SK-N-SH (cell line): ENCODE measurements at regions not wholly inside any gene's neighbourhood (a gene's known extent, or its start where the extent isn't known, plus 50 kb on each side); places are given as distances from the start of the nearest gene placed in this dataset.

Experiments
- CTCF ChIA-PET: fragments of 300-600, 350-600 bp; formaldehyde crosslinking; extraction: SDS; loops from one replicate; lab custom pipeline; 2021; lab: Yijun Ruan, JAX
- POLR2A ChIA-PET: fragments of 350-600 bp; sonication (Branson Sonifier 250); formaldehyde crosslinking; extraction: SDS; loops from one replicate; lab custom pipeline; 2020; ENCODE audit warnings: antibody characterized with exemption, inconsistent platforms; lab: Yijun Ruan, JAX
- DNase-seq: peaks from one replicate; pipeline ENCODE4 v3.0.0; 2012
- H2AFZ ChIP-seq: fragments of 200-600 bp; sonication (generic); 2 replicates; pipeline ENCODE4 v1.8.1; 2016; ENCODE audit warnings: antibody characterized with exemption, mild to moderate bottlenecking, low read depth
- H3F3A ChIP-seq: fragments of 200-600 bp; sonication (generic); replicated peaks from 2 replicates; pipeline ENCODE3; 2016; ENCODE audit warnings: antibody characterized with exemption, mild to moderate bottlenecking; ENCODE audit not compliant: insufficient read depth
- H3K27ac ChIP-seq, 2 experiments: fragments of 200-500 bp in 1 of 2; fragments of 200-600 bp in 1 of 2; sonication (Bioruptor generic) in 1 of 2; sonication (generic), shearing (Covaris generic) in 1 of 2; 2 replicates each; pipeline versions ENCODE4 v1.5.1 to v1.6.1; 2014 to 2016; ENCODE audit warnings: low read depth in 2 of 2, inconsistent platforms in 1 of 2, low read length in 1 of 2, mild to moderate bottlenecking in 1 of 2, mixed read lengths in 1 of 2
- H3K27me3 ChIP-seq: fragments of 200-600 bp; sonication (generic), shearing (Covaris generic); 2 replicates; pipeline ENCODE4 v1.6.1; 2016; ENCODE audit warnings: mixed run types; ENCODE audit not compliant: insufficient read depth
- H3K36me3 ChIP-seq, 2 experiments: fragments of 200-500 bp in 1 of 2; fragments of 200-600 bp in 1 of 2; sonication (Bioruptor generic) in 1 of 2; sonication (generic) in 1 of 2; replicated peaks in 1 of 2; 2 replicates each; pipeline versions ENCODE3 to v1.5.1; 2014 to 2016; ENCODE audit warnings: low read length in 1 of 2, mild to moderate bottlenecking in 1 of 2; ENCODE audit not compliant: insufficient read depth in 2 of 2, control insufficient read depth in 1 of 2
- H3K4me1 ChIP-seq, 2 experiments: fragments of 200-500 bp in 1 of 2; fragments of 200-600 bp in 1 of 2; sonication (Bioruptor generic) in 1 of 2; sonication (generic), shearing (Covaris generic) in 1 of 2; 2 replicates each; pipeline versions ENCODE4 v1.5.1 to v1.6.1; 2014 to 2016; ENCODE audit warnings: low read depth in 1 of 2, low read length in 1 of 2, mixed run types in 1 of 2; ENCODE audit not compliant: insufficient read depth in 2 of 2, control insufficient read depth in 1 of 2
- H3K4me2 ChIP-seq: fragments of 200-600 bp; sonication (generic), shearing (Covaris generic); 2 replicates; pipeline ENCODE4 v1.6.1; 2017; ENCODE audit warnings: mixed run types
- H3K4me3 ChIP-seq, 2 experiments: fragments of 200-500 bp in 1 of 2; fragments of 200-600 bp in 1 of 2; sonication (Bioruptor generic) in 1 of 2; sonication (generic), shearing (Covaris generic) in 1 of 2; 2 replicates each; pipeline versions ENCODE4 v1.5.1 to v1.8.1; 2014 to 2016; ENCODE audit warnings: low read depth in 2 of 2, inconsistent platforms in 1 of 2, low read length in 1 of 2, mild to moderate bottlenecking in 1 of 2, mixed read lengths in 1 of 2, moderate library complexity in 1 of 2
- H3K79me2 ChIP-seq: fragments of 200-600 bp; sonication (generic); 2 replicates; pipeline ENCODE4 v1.8.1; 2017; ENCODE audit warnings: mild to moderate bottlenecking; ENCODE audit not compliant: insufficient read depth
- H3K9ac ChIP-seq: fragments of 200-600 bp; sonication (generic); 2 replicates; pipeline ENCODE4 v1.6.1; 2017; ENCODE audit warnings: mixed run types
- H3K9me2 ChIP-seq: fragments of 200-600 bp; sonication (generic); 2 replicates; pipeline ENCODE4 v1.6.1; 2017; ENCODE audit warnings: mixed run types
- H3K9me3 ChIP-seq: fragments of 200-600 bp; sonication (generic); 2 replicates; pipeline ENCODE4 v1.6.1; 2017; ENCODE audit warnings: mixed run types, mild to moderate bottlenecking, moderate library complexity
- H4K20me1 ChIP-seq: fragments of 200-600 bp; sonication (generic); 2 replicates; pipeline ENCODE4 v1.6.1; 2017; ENCODE audit warnings: mild to moderate bottlenecking, mixed run types; ENCODE audit not compliant: insufficient read depth
- CHD2 ChIP-seq: fragments of 150-350 bp; IDR thresholded peaks from 2 replicates; pipeline ENCODE4 v1.6.1; 2018; ENCODE audit warnings: low read length; ENCODE audit not compliant: partially characterized antibody
- CTCF ChIP-seq: fragments of 200-600 bp; sonication (generic); IDR thresholded peaks from 2 replicates; pipeline ENCODE4 v1.6.1; 2017; ENCODE audit warnings: antibody characterized with exemption, mild to moderate bottlenecking, moderate library complexity
- ELF1 ChIP-seq: IDR thresholded peaks from 2 replicates; pipeline ENCODE4 v1.4.0; 2012
- EZH2phosphoT487 ChIP-seq: fragments of 200-600 bp; sonication (generic); IDR thresholded peaks from 2 replicates; pipeline ENCODE4 v1.6.1; 2017; ENCODE audit warnings: low read depth, mixed run types, mild to moderate bottlenecking, antibody characterized with exemption, moderate library complexity, borderline replicate concordance
- FOSL2 ChIP-seq: IDR thresholded peaks from 2 replicates; pipeline ENCODE4 v1.4.0; 2012; ENCODE audit warnings: low read depth, mild to moderate bottlenecking, moderate library complexity, borderline replicate concordance
- FOXJ3 ChIP-seq: sonication (generic); formaldehyde crosslinking; IDR thresholded peaks from 2 replicates; pipeline ENCODE4 v1.5.1; 2020; ENCODE audit warnings: mild to moderate bottlenecking, missing genetic modification reagents
- FOXM1 ChIP-seq: IDR thresholded peaks from 2 replicates; pipeline ENCODE4 v1.4.0; 2012; ENCODE audit warnings: low read depth, mild to moderate bottlenecking
- GABPA ChIP-seq: IDR thresholded peaks from 2 replicates; pipeline ENCODE4 v1.4.0; 2012; ENCODE audit warnings: low read depth, mild to moderate bottlenecking
- IRF3 ChIP-seq: fragments of 150-350 bp; IDR thresholded peaks from 2 replicates; pipeline ENCODE4 v1.6.1; 2016; ENCODE audit warnings: mild to moderate bottlenecking, low read depth, low read length
- NFIC ChIP-seq: IDR thresholded peaks from 2 replicates; pipeline ENCODE4 v1.4.0; 2012; ENCODE audit warnings: borderline replicate concordance
- NRF1 ChIP-seq: IDR thresholded peaks from 2 replicates; pipeline ENCODE4 v1.6.1; 2012; ENCODE audit warnings: low read depth, mild to moderate bottlenecking, low read length
- PBX3 ChIP-seq: IDR thresholded peaks from 2 replicates; pipeline ENCODE4; 2012
- POLR2AphosphoS5 ChIP-seq: IDR thresholded peaks from 2 replicates; pipeline ENCODE4 v1.6.1; 2012; ENCODE audit warnings: low read depth, low read length
- RAD21 ChIP-seq: IDR thresholded peaks from 2 replicates; pipeline ENCODE4 v1.6.1; 2012; ENCODE audit warnings: mild to moderate bottlenecking, low read length
- RFX5 ChIP-seq: IDR thresholded peaks from 2 replicates; pipeline ENCODE4 v1.6.1; 2012; ENCODE audit warnings: mild to moderate bottlenecking, improper control_type of control experiment, low read length
- RXRA ChIP-seq: IDR thresholded peaks from 2 replicates; pipeline ENCODE4 v1.4.0; 2012; ENCODE audit warnings: low read depth, mild to moderate bottlenecking, borderline replicate concordance
- SMC3 ChIP-seq: IDR thresholded peaks from 2 replicates; pipeline ENCODE4 v1.6.1; 2012; ENCODE audit warnings: low read depth, low read length, improper control_type of control experiment
- YY1 ChIP-seq: IDR thresholded peaks from 2 replicates; pipeline ENCODE4 v1.4.0; 2012; ENCODE audit warnings: low read depth, mild to moderate bottlenecking
- WGBS: methylation state at CpG from one replicate; pipeline ENCODE4 v1.1.6; 2017; ENCODE audit warnings: low lambda C conversion rate; 5-methylcytosine and 5-hydroxymethylcytosine counted together
- TF ChIP-seq, protein P1 (sequence below): IDR thresholded peaks from 2 replicates; pipeline ENCODE4 v1.4.0; 2012; ENCODE audit warnings: low read depth
- TF ChIP-seq, protein P2 (sequence below): IDR thresholded peaks from 2 replicates; pipeline ENCODE4 v1.4.0; 2012; ENCODE audit warnings: low read depth, borderline replicate concordance

- no peak for TF ChIP-seq PBX3
- no peak for TF ChIP-seq CHD2
- no peak for TF ChIP-seq RXRA
Observed at GRCh38 chr2:150824118-150824517, 336.7 kb upstream of the RND3 start (continued).

DNA sequence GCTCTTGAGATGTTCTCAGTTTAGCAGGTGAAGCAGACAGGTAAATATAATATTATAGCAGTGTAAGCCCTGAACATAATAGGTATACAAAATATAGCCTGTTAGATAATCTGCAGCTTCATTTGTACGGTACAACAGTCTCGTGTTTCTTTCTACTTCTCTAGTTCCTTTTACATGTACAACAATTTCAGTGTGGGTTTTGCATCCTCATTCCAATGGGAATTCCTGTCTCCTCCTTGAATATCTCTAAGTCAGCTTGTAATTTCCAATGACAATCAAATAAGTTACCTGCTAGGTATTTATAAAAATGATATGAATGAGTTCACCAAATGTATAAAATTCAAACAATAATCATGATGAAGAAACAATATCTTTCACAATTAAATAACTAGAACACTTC lies 330.0 kb upstream of the RND3 start:
- Histone ChIP-seq H2AFZ (no peak overlapping the region), H3K4me2 (no peak overlapping the region), H4K20me1 (no peaks in the 10 kb centered on the region), H3K27ac (no peak overlapping the region), H3K9me3 (no peaks in the 10 kb centered on the region), H3K9me2 (no peaks in the 10 kb centered on the region), H3F3A (no peaks in the 10 kb centered on the region), H3K4me1 (peaks cover 0 to 5% of the 10 kb centered on the region in 2 experiments; a peak in 2 of 4 replicates), H3K79me2 (no peaks in the 10 kb centered on the region), H3K36me3 (no peaks in the 10 kb centered on the region), H3K4me3 (no peak overlapping the region), H3K27me3 (no peaks in the 10 kb centered on the region), H3K9ac (no peak overlapping the region)
- 62% methylated on average over 2 of the region's 2 CpGs for WGBS
- POLR2A ChIA-PET: no interaction called here
- CTCF ChIA-PET: no interaction called here
- no peak for TF ChIP-seq YY1
- no peak for TF ChIP-seq CTCF
- DNase-seq: no peak

DNA sequence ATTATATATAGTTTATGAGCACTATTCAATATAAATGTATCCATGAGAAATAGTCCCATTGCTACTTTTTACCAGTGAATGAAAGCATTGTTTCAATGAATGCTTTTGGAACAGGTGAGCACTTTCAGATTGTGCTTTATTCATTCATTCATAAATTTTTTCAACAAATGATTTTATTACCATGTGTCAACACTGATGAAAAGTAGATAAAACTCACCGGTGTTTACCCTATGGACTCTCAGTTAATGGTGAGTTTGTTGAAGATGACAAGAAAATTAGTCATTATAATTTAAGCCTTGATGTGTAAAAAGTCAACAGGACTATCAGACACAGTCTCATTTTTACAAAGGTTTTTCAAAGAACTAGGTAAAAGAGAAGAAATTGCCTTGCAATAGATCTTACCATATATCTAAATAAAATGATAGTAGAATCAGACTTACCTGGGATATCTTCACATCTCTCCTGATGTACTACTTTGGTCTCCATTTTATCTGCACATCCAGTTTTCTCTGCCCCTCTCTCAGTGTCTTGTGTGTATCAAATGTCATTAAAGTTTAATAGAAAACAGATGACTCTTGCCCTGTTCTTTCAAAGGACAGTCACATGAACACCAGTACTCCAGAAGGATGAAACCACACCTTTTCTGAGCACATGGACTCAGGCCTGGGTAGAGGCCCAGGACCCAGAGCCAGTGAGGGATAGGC lies 325.3 kb upstream of the RND3 start:
- H3K9me3 ChIP-seq: no peaks in the 10 kb centered on the region
- no peaks in the 10 kb centered on the region for H4K20me1 ChIP-seq
- H3K9ac ChIP-seq: no peak overlapping the region
- H2AFZ ChIP-seq: no peak overlapping the region; the same call in 1 of the 2 replicates
- 26% methylated on average over 1 of the region's 1 CpG for WGBS
- no peaks in the 10 kb centered on the region for H3F3A ChIP-seq
- POLR2A ChIA-PET: no interaction called here
- CTCF ChIA-PET: no interaction called here
- H3K79me2 ChIP-seq: no peaks in the 10 kb centered on the region
- no peaks in the 10 kb centered on the region for H3K36me3 ChIP-seq
- peak; percentile 17 for DNase-seq
- H3K4me3 ChIP-seq: no peak overlapping the region
- H3K9me2 ChIP-seq: no peaks in the 10 kb centered on the region
- peaks cover 0 to 14% of the 10 kb centered on the region in 2 experiments; a peak in 2 of 4 replicates for H3K4me1 ChIP-seq
- H3K27me3 ChIP-seq: no peaks in the 10 kb centered on the region
- H3K4me2 ChIP-seq: no peak overlapping the region
- peak overlapping the region in 1 of 2 experiments; percentile 72; a peak in 2 of 4 replicates for H3K27ac ChIP-seq
- TF ChIP-seq RXRA (no peak), EZH2phosphoT487 (no peak), POLR2AphosphoS5 (no peak), CHD2 (no peak), ELF1 (no peak), FOSL2 (no peak), RAD21 (peak; percentile 21), IRF3 (no peak), FOXJ3 (no peak), SMC3 (no peak), FOXM1 (no peak), GABPA (no peak), NFIC (no peak), NRF1 (no peak), RFX5 (no peak)
- TF ChIP-seq, protein P1, sequence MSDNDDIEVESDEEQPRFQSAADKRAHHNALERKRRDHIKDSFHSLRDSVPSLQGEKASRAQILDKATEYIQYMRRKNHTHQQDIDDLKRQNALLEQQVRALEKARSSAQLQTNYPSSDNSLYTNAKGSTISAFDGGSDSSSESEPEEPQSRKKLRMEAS: no peak
- TF ChIP-seq, protein P2, sequence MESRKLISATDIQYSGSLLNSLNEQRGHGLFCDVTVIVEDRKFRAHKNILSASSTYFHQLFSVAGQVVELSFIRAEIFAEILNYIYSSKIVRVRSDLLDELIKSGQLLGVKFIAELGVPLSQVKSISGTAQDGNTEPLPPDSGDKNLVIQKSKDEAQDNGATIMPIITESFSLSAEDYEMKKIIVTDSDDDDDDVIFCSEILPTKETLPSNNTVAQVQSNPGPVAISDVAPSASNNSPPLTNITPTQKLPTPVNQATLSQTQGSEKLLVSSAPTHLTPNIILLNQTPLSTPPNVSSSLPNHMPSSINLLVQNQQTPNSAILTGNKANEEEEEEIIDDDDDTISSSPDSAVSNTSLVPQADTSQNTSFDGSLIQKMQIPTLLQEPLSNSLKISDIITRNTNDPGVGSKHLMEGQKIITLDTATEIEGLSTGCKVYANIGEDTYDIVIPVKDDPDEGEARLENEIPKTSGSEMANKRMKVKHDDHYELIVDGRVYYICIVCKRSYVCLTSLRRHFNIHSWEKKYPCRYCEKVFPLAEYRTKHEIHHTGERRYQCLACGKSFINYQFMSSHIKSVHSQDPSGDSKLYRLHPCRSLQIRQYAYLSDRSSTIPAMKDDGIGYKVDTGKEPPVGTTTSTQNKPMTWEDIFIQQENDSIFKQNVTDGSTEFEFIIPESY: no peak
